ENCODE measurements at regions not wholly inside any gene's neighbourhood (a gene's known extent, or its start where the extent isn't known, plus 50 kb on each side); places are given as distances from the start of the nearest gene placed in this dataset.

GRCh38 chr18:78549971-78550370 lies 429.6 kb upstream of the SALL3 start:
- Histone ChIP-seq H3K27ac (ENCODE audit: low read depth) (no peak overlapping the region), H3K4me3 (ENCODE audit: low read depth, low read length) (no peak overlapping the region), H3K36me3 (ENCODE audit: insufficient read depth) (no peaks in the 10 kb centered on the region), H3K4me1 (ENCODE audit: insufficient read depth) (no peaks in the 10 kb centered on the region)
- WGBS: 87% methylated on average over 8 of the region's 8 CpGs
- no peak for DNase-seq (ENCODE audit: extremely low spot score)

- WGBS: 90% methylated on average over 13 of the region's 13 CpGs
These were observed 424.5 kb upstream of the SALL3 start for GRCh38 chr18:78554944-78555608.

GRCh38 chr18:78557371-78557770 lies 422.2 kb upstream of the SALL3 start:
- no peak overlapping the region for H3K4me3 ChIP-seq (ENCODE audit: low read depth, low read length)
- no peak for DNase-seq (ENCODE audit: extremely low spot score)
- no peaks in the 10 kb centered on the region for H3K36me3 ChIP-seq (ENCODE audit: insufficient read depth)
- 93% methylated on average over 8 of the region's 8 CpGs for WGBS
- H3K27ac ChIP-seq (ENCODE audit: low read depth): no peak overlapping the region
- no peaks in the 10 kb centered on the region for H3K4me1 ChIP-seq (ENCODE audit: insufficient read depth)

More at GRCh38 chr18:78554944-78555608, 424.5 kb upstream of the SALL3 start:
- no peak for DNase-seq (ENCODE audit: extremely low spot score)
- Histone ChIP-seq H3K4me3 (ENCODE audit: low read depth, low read length) (no peak overlapping the region), H3K27ac (ENCODE audit: low read depth) (no peak overlapping the region), H3K36me3 (ENCODE audit: insufficient read depth) (no peaks in the 10 kb centered on the region), H3K4me1 (ENCODE audit: insufficient read depth) (no peaks in the 10 kb centered on the region)

- Histone ChIP-seq H3K36me3 (ENCODE audit: insufficient read depth) (no peaks in the 10 kb centered on the region), H3K4me3 (ENCODE audit: low read depth, low read length) (no peak overlapping the region), H3K27ac (ENCODE audit: low read depth) (no peak overlapping the region), H3K4me1 (ENCODE audit: insufficient read depth) (no peaks in the 10 kb centered on the region)
- WGBS: 85% methylated on average over 23 of the region's 23 CpGs
- DNase-seq (ENCODE audit: extremely low spot score): no peak
These were observed 421.4 kb upstream of the SALL3 start for GRCh38 chr18:78558101-78558810.

GRCh38 chr18:78558948-78559347 lies 420.7 kb upstream of the SALL3 start:
- DNase-seq (ENCODE audit: extremely low spot score): no peak
- Histone ChIP-seq H3K4me3 (ENCODE audit: low read depth, low read length) (no peak overlapping the region), H3K4me1 (ENCODE audit: insufficient read depth) (no peaks in the 10 kb centered on the region), H3K27ac (ENCODE audit: low read depth) (no peak overlapping the region), H3K36me3 (ENCODE audit: insufficient read depth) (no peaks in the 10 kb centered on the region)
- 73% methylated on average over 19 of the region's 19 CpGs for WGBS

- no peak for DNase-seq (ENCODE audit: extremely low spot score)
- Histone ChIP-seq H3K36me3 (ENCODE audit: insufficient read depth) (no peaks in the 10 kb centered on the region), H3K4me1 (ENCODE audit: insufficient read depth) (no peaks in the 10 kb centered on the region), H3K4me3 (ENCODE audit: low read depth, low read length) (no peak overlapping the region), H3K27ac (ENCODE audit: low read depth) (no peak overlapping the region)
- WGBS: 92% methylated on average over 9 of the region's 9 CpGs
These were observed 420.0 kb upstream of the SALL3 start for GRCh38 chr18:78559584-78559983.

- Histone ChIP-seq H3K36me3 (ENCODE audit: insufficient read depth) (no peaks in the 10 kb centered on the region), H3K27ac (ENCODE audit: low read depth) (no peak overlapping the region), H3K4me3 (ENCODE audit: low read depth, low read length) (no peak overlapping the region), H3K4me1 (ENCODE audit: insufficient read depth) (no peaks in the 10 kb centered on the region)
- 77% methylated on average over 22 of the region's 22 CpGs for WGBS
- DNase-seq (ENCODE audit: extremely low spot score): no peak
These were observed 417.7 kb upstream of the SALL3 start for GRCh38 chr18:78561757-78562510.

GRCh38 chr18:78562531-78562961 lies 417.1 kb upstream of the SALL3 start:
- 76% methylated on average over 35 of the region's 35 CpGs for WGBS
- no peak overlapping the region for H3K4me3 ChIP-seq (ENCODE audit: low read depth, low read length)
- H3K36me3 ChIP-seq (ENCODE audit: insufficient read depth): no peaks in the 10 kb centered on the region
- H3K27ac ChIP-seq (ENCODE audit: low read depth): no peak overlapping the region
- no peak for DNase-seq (ENCODE audit: extremely low spot score)
- no peaks in the 10 kb centered on the region for H3K4me1 ChIP-seq (ENCODE audit: insufficient read depth)

- Histone ChIP-seq H3K4me1 (ENCODE audit: insufficient read depth) (no peaks in the 10 kb centered on the region), H3K4me3 (ENCODE audit: low read depth, low read length) (no peak overlapping the region), H3K27ac (ENCODE audit: low read depth) (no peak overlapping the region), H3K36me3 (ENCODE audit: insufficient read depth) (no peaks in the 10 kb centered on the region)
- no peak for DNase-seq (ENCODE audit: extremely low spot score)
- 95% methylated on average over 15 of the region's 15 CpGs for WGBS
These were observed 416.5 kb upstream of the SALL3 start for GRCh38 chr18:78563110-78563509.

GRCh38 chr18:78564030-78564429 lies 415.6 kb upstream of the SALL3 start:
- Histone ChIP-seq H3K4me1 (ENCODE audit: insufficient read depth) (no peaks in the 10 kb centered on the region), H3K36me3 (ENCODE audit: insufficient read depth) (no peaks in the 10 kb centered on the region), H3K27ac (ENCODE audit: low read depth) (no peak overlapping the region), H3K4me3 (ENCODE audit: low read depth, low read length) (no peak overlapping the region)
- WGBS: 50% methylated on average over 7 of the region's 7 CpGs
- DNase-seq (ENCODE audit: extremely low spot score): no peak

GRCh38 chr18:78564518-78564917 lies 415.1 kb upstream of the SALL3 start:
- Histone ChIP-seq H3K27ac (ENCODE audit: low read depth) (no peak overlapping the region), H3K36me3 (ENCODE audit: insufficient read depth) (no peaks in the 10 kb centered on the region), H3K4me1 (ENCODE audit: insufficient read depth) (no peaks in the 10 kb centered on the region), H3K4me3 (ENCODE audit: low read depth, low read length) (no peak overlapping the region)
- no peak for DNase-seq (ENCODE audit: extremely low spot score)
- WGBS: 67% methylated on average over 14 of the region's 14 CpGs

GRCh38 chr18:78565240-78565639 lies 414.4 kb upstream of the SALL3 start:
- no peak overlapping the region for H3K27ac ChIP-seq (ENCODE audit: low read depth)
- DNase-seq (ENCODE audit: extremely low spot score): no peak
- H3K4me1 ChIP-seq (ENCODE audit: insufficient read depth): no peaks in the 10 kb centered on the region
- H3K4me3 ChIP-seq (ENCODE audit: low read depth, low read length): no peak overlapping the region
- no peaks in the 10 kb centered on the region for H3K36me3 ChIP-seq (ENCODE audit: insufficient read depth)
- WGBS: 93% methylated on average over 5 of the region's 5 CpGs

GRCh38 chr18:78566065-78566464 lies 413.6 kb upstream of the SALL3 start:
- Histone ChIP-seq H3K27ac (ENCODE audit: low read depth) (no peak overlapping the region), H3K36me3 (ENCODE audit: insufficient read depth) (no peaks in the 10 kb centered on the region), H3K4me3 (ENCODE audit: low read depth, low read length) (no peak overlapping the region), H3K4me1 (ENCODE audit: insufficient read depth) (no peaks in the 10 kb centered on the region)
- 61% methylated on average over 1 of the region's 1 CpG for WGBS
- no peak for DNase-seq (ENCODE audit: extremely low spot score)

- Histone ChIP-seq H3K4me3 (ENCODE audit: low read depth, low read length) (no peak overlapping the region), H3K4me1 (ENCODE audit: insufficient read depth) (no peaks in the 10 kb centered on the region), H3K36me3 (ENCODE audit: insufficient read depth) (no peaks in the 10 kb centered on the region), H3K27ac (ENCODE audit: low read depth) (no peak overlapping the region)
- WGBS: 89% methylated on average over 8 of the region's 8 CpGs
- no peak for DNase-seq (ENCODE audit: extremely low spot score)
These were observed 412.9 kb upstream of the SALL3 start for GRCh38 chr18:78566720-78567119.
